Caco-2 (cell line): ENCODE measurements at regions not wholly inside any gene's neighbourhood (a gene's known extent, or its start where the extent isn't known, plus 50 kb on each side); places are given as distances from the start of the nearest gene placed in this dataset.

Experiments used
- BruUV-seq: library from RNA; stranded (reverse); fragments of 400-500 nt; replicated peaks from 2 replicates; lab custom pipeline; 2021; lab: Mats Ljungman, UMichigan
- CTCF ChIA-PET: fragments of 300-600 bp; sonication (Branson Sonifier 250); formaldehyde crosslinking; loops from one replicate; lab custom pipeline; 2022; ENCODE audit warnings: antibody characterized with exemption; lab: Charles Lee
- POLR2A ChIA-PET: fragments of 300-600 bp; sonication (Branson Sonifier 250); formaldehyde crosslinking; loops from one replicate; lab custom pipeline; 2022; ENCODE audit warnings: antibody characterized with exemption; lab: Charles Lee
- DNase-seq, 2 experiments: peaks; one replicate each; pipeline versions ENCODE4 v3.0.0 to v3.0.0-alpha.2; 2020 to 2022
- H3K27me3 ChIP-seq: replicated peaks from 2 replicates; pipeline ENCODE4 v1.6.0; 2011; ENCODE audit warnings: low read length; ENCODE audit not compliant: control insufficient read depth, insufficient read depth
- H3K36me3 ChIP-seq: 2 replicates; pipeline ENCODE4 v1.5.1; 2011; ENCODE audit warnings: low read length; ENCODE audit not compliant: control insufficient read depth, insufficient read depth
- H3K4me1 ChIP-seq: fragments of 250-450 bp; sonication (Bioruptor Pico); 2 replicates; pipeline ENCODE4 v1.5.1; 2020; ENCODE audit warnings: mild to moderate bottlenecking
- H3K4me3 ChIP-seq: 2 replicates; pipeline ENCODE4 v1.5.1; 2011; ENCODE audit warnings: low read depth, mild to moderate bottlenecking, control low read depth, low read length
- H3K9me3 ChIP-seq: fragments of 250-450 bp; sonication (Bioruptor Pico); 2 replicates; pipeline ENCODE4 v1.5.1; 2020; ENCODE audit warnings: mild to moderate bottlenecking, moderate library complexity
- H3K27ac Mint-ChIP-seq: one replicate; pipeline ENCODE4 v1.8.0; 2022; ENCODE audit warnings: mixed read lengths; ENCODE audit not compliant: unreplicated experiment
- H3K27me3 Mint-ChIP-seq: one replicate; pipeline ENCODE4 v1.8.0; 2022; ENCODE audit warnings: mixed read lengths; ENCODE audit not compliant: insufficient read depth, unreplicated experiment
- H3K36me3 Mint-ChIP-seq: one replicate; pipeline ENCODE4 v1.8.0; 2022; ENCODE audit warnings: mild to moderate bottlenecking, mixed read lengths; ENCODE audit not compliant: insufficient read depth, unreplicated experiment
- H3K4me1 Mint-ChIP-seq: one replicate; pipeline ENCODE4 v1.8.0; 2022; ENCODE audit warnings: low read depth, mixed read lengths; ENCODE audit not compliant: unreplicated experiment
- H3K4me3 Mint-ChIP-seq: one replicate; pipeline ENCODE4 v1.8.0; 2022; ENCODE audit warnings: mild to moderate bottlenecking, moderate library complexity, mixed read lengths; ENCODE audit not compliant: unreplicated experiment
- H3K9me3 Mint-ChIP-seq: one replicate; pipeline ENCODE4 v1.8.0; 2022; ENCODE audit warnings: mixed read lengths; ENCODE audit not compliant: unreplicated experiment
- intact Hi-C: fragments of 100-400 bp; cut with micrococcal nuclease; formaldehyde crosslinking; loops from one replicate; pipeline ENCODE4 v1.10.0; 2022; ENCODE audit not compliant: unreplicated experiment
- TF ChIP-seq, protein P1 (sequence below), 2 experiments: fragments of 200-600 bp in 1 of 2; IDR thresholded peaks; 1 replicate in 1 of 2; 2 replicates in 1 of 2; pipeline versions ENCODE4 v1.5.1 to v1.8.0; 2011 to 2022; ENCODE audit warnings: antibody characterized with exemption in 1 of 2, control low read depth in 1 of 2, inconsistent platforms in 1 of 2, low read depth in 1 of 2, low read length in 1 of 2, mild to moderate bottlenecking in 1 of 2, moderate library complexity in 1 of 2; ENCODE audit not compliant: insufficient read depth in 1 of 2, severe bottlenecking in 1 of 2, unreplicated experiment in 1 of 2

DNA sequence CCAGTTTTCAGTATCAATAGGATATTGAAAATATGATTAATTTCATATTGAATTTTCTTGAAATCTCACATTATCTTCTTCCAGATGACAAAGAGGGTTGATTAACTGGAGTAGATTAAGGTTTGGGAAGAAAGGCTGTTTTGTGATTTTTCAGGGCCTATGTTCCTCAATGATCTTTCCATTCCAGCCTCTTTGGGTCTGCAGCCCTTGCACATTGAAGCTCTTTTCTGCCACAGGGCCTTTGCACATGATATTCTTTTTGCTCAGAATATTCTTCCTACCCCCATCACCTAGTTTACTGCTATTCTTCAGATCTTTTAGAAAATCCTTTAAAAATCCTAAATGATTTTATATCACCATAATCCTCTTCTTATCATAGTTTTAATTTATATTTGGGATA, 449.6 kb downstream of the PLCL1 start:
- intact Hi-C loops = no loop called here

DNA sequence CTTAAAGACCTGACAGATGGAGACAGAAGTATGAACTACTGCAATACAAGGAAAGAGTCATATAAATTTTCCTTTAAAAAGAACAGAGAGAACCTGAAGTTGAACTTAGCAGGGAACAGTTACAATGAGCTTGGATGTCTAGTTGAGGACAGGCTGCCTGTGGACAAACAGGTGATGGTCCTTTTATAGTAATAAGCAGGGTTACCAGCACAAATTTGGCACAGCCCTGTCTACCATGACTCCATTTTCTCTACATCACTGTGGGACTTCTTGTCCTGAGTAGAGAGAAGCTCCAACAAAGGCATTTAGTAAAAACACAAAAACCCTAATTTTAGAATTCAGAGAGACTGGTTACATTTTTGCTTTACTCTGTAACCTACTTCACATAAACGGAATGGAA, 448.1 kb downstream of the PLCL1 start:
- BruUV-seq = no TSS peak
- Mint-ChIP-seq H3K4me3 (no peak overlapping the region), H3K36me3 (no peaks in the 10 kb centered on the region), H3K9me3 (no peaks in the 10 kb centered on the region), H3K27me3 (peaks cover 7% of the 10 kb centered on the region), H3K4me1 (no peaks in the 10 kb centered on the region), H3K27ac (no peak overlapping the region)
- Histone ChIP-seq H3K27me3 (no peaks in the 10 kb centered on the region), H3K4me3 (no peak overlapping the region), H3K36me3 (no peaks in the 10 kb centered on the region), H3K4me1 (no peaks in the 10 kb centered on the region), H3K9me3 (no peaks in the 10 kb centered on the region)
- TF ChIP-seq, protein P1, sequence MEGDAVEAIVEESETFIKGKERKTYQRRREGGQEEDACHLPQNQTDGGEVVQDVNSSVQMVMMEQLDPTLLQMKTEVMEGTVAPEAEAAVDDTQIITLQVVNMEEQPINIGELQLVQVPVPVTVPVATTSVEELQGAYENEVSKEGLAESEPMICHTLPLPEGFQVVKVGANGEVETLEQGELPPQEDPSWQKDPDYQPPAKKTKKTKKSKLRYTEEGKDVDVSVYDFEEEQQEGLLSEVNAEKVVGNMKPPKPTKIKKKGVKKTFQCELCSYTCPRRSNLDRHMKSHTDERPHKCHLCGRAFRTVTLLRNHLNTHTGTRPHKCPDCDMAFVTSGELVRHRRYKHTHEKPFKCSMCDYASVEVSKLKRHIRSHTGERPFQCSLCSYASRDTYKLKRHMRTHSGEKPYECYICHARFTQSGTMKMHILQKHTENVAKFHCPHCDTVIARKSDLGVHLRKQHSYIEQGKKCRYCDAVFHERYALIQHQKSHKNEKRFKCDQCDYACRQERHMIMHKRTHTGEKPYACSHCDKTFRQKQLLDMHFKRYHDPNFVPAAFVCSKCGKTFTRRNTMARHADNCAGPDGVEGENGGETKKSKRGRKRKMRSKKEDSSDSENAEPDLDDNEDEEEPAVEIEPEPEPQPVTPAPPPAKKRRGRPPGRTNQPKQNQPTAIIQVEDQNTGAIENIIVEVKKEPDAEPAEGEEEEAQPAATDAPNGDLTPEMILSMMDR (IDR thresholded peaks at IDR 0.05; ENCODE audit: insufficient read depth in 1 of 2, low read depth in 1 of 2, low read length in 1 of 2, severe bottlenecking in 1 of 2, unreplicated experiment in 1 of 2) = no peak
- intact Hi-C loops = no loop called here
- ChIA-PET POLR2A (no interaction called here), CTCF (no interaction called here)
- no peak for DNase-seq

More for the DNA sequence above, 449.6 kb downstream of the PLCL1 start:
- peaks cover 7% of the 10 kb centered on the region for H3K27me3 Mint-ChIP-seq
- Histone ChIP-seq H3K36me3 (no peaks in the 10 kb centered on the region), H3K27me3 (no peaks in the 10 kb centered on the region), H3K4me1 (no peaks in the 10 kb centered on the region), H3K9me3 (no peaks in the 10 kb centered on the region), H3K4me3 (no peak overlapping the region)
- ChIA-PET CTCF (no interaction called here), POLR2A (no interaction called here)
- H3K4me1 Mint-ChIP-seq = no peaks in the 10 kb centered on the region
- TF ChIP-seq, protein P1 (IDR thresholded peaks at IDR 0.05; ENCODE audit: insufficient read depth in 1 of 2, low read depth in 1 of 2, low read length in 1 of 2, severe bottlenecking in 1 of 2, unreplicated experiment in 1 of 2) = no peak
- no peaks in the 10 kb centered on the region for H3K36me3 Mint-ChIP-seq
- no peak overlapping the region for H3K27ac Mint-ChIP-seq
- no peak for DNase-seq
- H3K9me3 Mint-ChIP-seq = no peaks in the 10 kb centered on the region
- BruUV-seq = no TSS peak
- no peak overlapping the region for H3K4me3 Mint-ChIP-seq

DNA sequence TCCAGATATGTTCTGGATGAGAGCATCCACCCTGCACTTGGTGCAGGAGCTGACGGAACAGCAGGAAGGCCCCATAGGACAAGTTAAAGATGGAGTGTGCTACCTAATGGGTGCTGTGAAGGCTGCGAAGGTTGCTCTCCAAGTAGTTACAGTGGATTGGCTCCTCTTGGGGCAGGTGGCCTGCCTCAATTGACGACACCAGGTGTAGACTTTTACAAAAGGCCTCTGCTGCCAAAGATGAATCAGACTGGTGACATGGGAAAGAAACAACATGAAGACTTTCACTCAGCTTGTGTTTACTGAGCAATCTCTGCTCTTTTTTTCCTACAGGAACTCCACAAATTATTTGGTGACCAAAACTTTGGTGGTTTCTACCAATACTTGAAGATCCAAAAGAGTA, 437.7 kb downstream of the PLCL1 start:
- DNase-seq = no peak
- ChIA-PET CTCF (no interaction called here), POLR2A (no interaction called here)
- H3K4me1 Mint-ChIP-seq = no peaks in the 10 kb centered on the region
- H3K36me3 Mint-ChIP-seq = no peaks in the 10 kb centered on the region
- Histone ChIP-seq H3K36me3 (no peaks in the 10 kb centered on the region), H3K4me3 (no peak overlapping the region), H3K9me3 (no peaks in the 10 kb centered on the region), H3K4me1 (no peaks in the 10 kb centered on the region), H3K27me3 (no peaks in the 10 kb centered on the region; the same call in 1 of the 2 replicates)
- H3K9me3 Mint-ChIP-seq = no peaks in the 10 kb centered on the region
- peaks cover 11% of the 10 kb centered on the region for H3K27me3 Mint-ChIP-seq
- H3K27ac Mint-ChIP-seq = no peak overlapping the region
- BruUV-seq = no TSS peak
- TF ChIP-seq, protein P1 (IDR thresholded peaks at IDR 0.05; ENCODE audit: insufficient read depth in 1 of 2, low read depth in 1 of 2, low read length in 1 of 2, severe bottlenecking in 1 of 2, unreplicated experiment in 1 of 2) = no peak
- H3K4me3 Mint-ChIP-seq = no peak overlapping the region
- intact Hi-C loops = no loop called here
